B cell (primary cell): ENCODE measurements at regions not wholly inside any gene's neighbourhood (a gene's known extent, or its start where the extent isn't known, plus 50 kb on each side); places are given as distances from the start of the nearest gene placed in this dataset.

Experiments used
- ATAC-seq: fragments of 200-7000 bp; cut with Tn5 transposase; one replicate; pipeline ENCODE4 v1.10.0; 2021; ENCODE audit warnings: low read depth, mild to moderate bottlenecking, moderate number of reproducible peaks, moderate library complexity
- CTCF ChIA-PET: fragments of 350-600 bp; sonication (Branson Sonifier 250); formaldehyde crosslinking; loops from one replicate; lab custom pipeline; 2021; ENCODE audit warnings: antibody characterized with exemption, inconsistent platforms; lab: Charles Lee
- POLR2A ChIA-PET: fragments of 350-600 bp; sonication (Branson Sonifier 250); formaldehyde crosslinking; loops from one replicate; lab custom pipeline; 2021; ENCODE audit warnings: antibody characterized with exemption; lab: Charles Lee
- DNase-seq: peaks from one replicate; pipeline ENCODE4 v3.0.0; 2013
- H2AFZ ChIP-seq: 2 replicates; pipeline ENCODE4 v1.6.1; 2012; ENCODE audit warnings: mild to moderate bottlenecking, low read depth, low read length; ENCODE audit not compliant: insufficient read depth, poor library complexity, severe bottlenecking
- H3K27ac ChIP-seq, 2 donors: 1 replicate in 1 of 2; 2 replicates in 1 of 2; pipeline ENCODE4 v1.5.1; 2012 to 2013; ENCODE audit warnings: low read length in 2 of 2, mild to moderate bottlenecking in 2 of 2, moderate library complexity in 1 of 2
- H3K27me3 ChIP-seq, 4 experiments: fragments of 200-600 bp in 1 of 4; sonication (generic) in 1 of 4; replicated peaks in 1 of 4; 1 replicate in 2 of 4; 2 replicates in 2 of 4; pipeline versions ENCODE4 v1.6.1 to v1.7.0; 2013 to 2016; ENCODE audit warnings: low read length in 3 of 4, mild to moderate bottlenecking in 2 of 4, mixed read lengths in 1 of 4, moderate library complexity in 1 of 4; ENCODE audit not compliant: insufficient read depth in 4 of 4, control insufficient read depth in 3 of 4; ENCODE audit errors: control extremely low read depth in 1 of 4
- H3K36me3 ChIP-seq, 2 experiments: replicated peaks in 1 of 2; 1 replicate in 1 of 2; 2 replicates in 1 of 2; pipeline versions ENCODE4 v1.6.1 to v1.7.1; 2013; ENCODE audit warnings: low read length in 1 of 2; ENCODE audit not compliant: insufficient read depth in 2 of 2, control insufficient read depth in 1 of 2; ENCODE audit errors: control extremely low read depth in 1 of 2, extremely low read depth in 1 of 2
- H3K4me1 ChIP-seq, 2 donors: fragments of 200-600 bp in 1 of 2; sonication (generic) in 1 of 2; 1 replicate in 1 of 2; 2 replicates in 1 of 2; pipeline versions ENCODE4 v1.5.1 to v1.6.1; 2013 to 2017; ENCODE audit warnings: low read length in 2 of 2; ENCODE audit not compliant: control insufficient read depth in 2 of 2, insufficient read depth in 2 of 2
- H3K4me2 ChIP-seq: replicated peaks from 2 replicates; pipeline ENCODE3; 2012; ENCODE audit warnings: mild to moderate bottlenecking, low read depth, low read length; ENCODE audit not compliant: poor library complexity, severe bottlenecking
- H3K4me3 ChIP-seq, 5 experiments: fragments of 200-600 bp in 1 of 5; sonication (generic) in 1 of 5; 1 replicate in 3 of 5; 2 replicates in 2 of 5; pipeline versions ENCODE4 v1.5.1 to v1.7.0; 2011 to 2016; ENCODE audit warnings: low read length in 4 of 5, mild to moderate bottlenecking in 4 of 5, low read depth in 2 of 5, control low read depth in 1 of 5, moderate library complexity in 1 of 5; ENCODE audit not compliant: insufficient read depth in 1 of 5; ENCODE audit errors: control extremely low read depth in 1 of 5, extremely low read depth in 1 of 5
- H3K79me2 ChIP-seq: fragments of 200-600 bp; sonication (generic); one replicate; pipeline ENCODE4 v1.6.0; 2016; ENCODE audit warnings: low read length; ENCODE audit not compliant: control insufficient read depth, insufficient read depth
- H3K9ac ChIP-seq: fragments of 200-600 bp; sonication (generic); 2 replicates; pipeline ENCODE4 v1.6.1; 2017; ENCODE audit warnings: mild to moderate bottlenecking, low read length, moderate library complexity
- H3K9me3 ChIP-seq, 3 donors: one replicate each; pipeline versions ENCODE4 v1.6.1 to v1.7.1; 2013; ENCODE audit warnings: low read length in 2 of 3; ENCODE audit not compliant: control insufficient read depth in 2 of 3, insufficient read depth in 1 of 3; ENCODE audit errors: control extremely low read depth in 1 of 3
- H4K20me1 ChIP-seq: 2 replicates; pipeline ENCODE4 v1.6.0; 2012; ENCODE audit warnings: mild to moderate bottlenecking, low read length; ENCODE audit not compliant: insufficient read depth, control insufficient read depth, poor library complexity, severe bottlenecking
- H3K27ac Mint-ChIP-seq: one replicate; pipeline ENCODE4 v1.8.0; 2021; ENCODE audit warnings: mixed read lengths
- H3K27me3 Mint-ChIP-seq: one replicate; pipeline ENCODE4 v1.8.0; 2021; ENCODE audit warnings: mixed read lengths
- H3K4me1 Mint-ChIP-seq: one replicate; pipeline ENCODE4 v1.8.0; 2021; ENCODE audit warnings: mixed read lengths
- H3K4me3 Mint-ChIP-seq: one replicate; pipeline ENCODE4 v1.8.0; 2021; ENCODE audit warnings: mixed read lengths
- H3K9me3 Mint-ChIP-seq: one replicate; pipeline ENCODE4 v1.8.0; 2022; ENCODE audit warnings: mixed read lengths; ENCODE audit not compliant: insufficient read depth
- EZH2 ChIP-seq: IDR thresholded peaks from 2 replicates; pipeline ENCODE4 v1.6.1; 2012; ENCODE audit warnings: borderline replicate concordance, low read depth, mild to moderate bottlenecking, moderate library complexity, low read length; ENCODE audit not compliant: insufficient read depth, poor library complexity, severe bottlenecking
- WGBS: methylation state at CpG from one replicate; pipeline ENCODE4 v1.1.5; 2013; ENCODE audit warnings: missing lambda C conversion rate; ENCODE audit not compliant: insufficient coverage; 5-methylcytosine and 5-hydroxymethylcytosine counted together
- intact Hi-C: fragments of 100-400 bp; cut with micrococcal nuclease; formaldehyde crosslinking; loops from one replicate; pipeline ENCODE4 v1.10.0; 2022
- TF ChIP-seq, protein P1 (sequence below): fragments of 200-600 bp; IDR thresholded peaks from one replicate; pipeline ENCODE4 v1.8.0; 2022; ENCODE audit warnings: antibody characterized with exemption, mild to moderate bottlenecking

DNA sequence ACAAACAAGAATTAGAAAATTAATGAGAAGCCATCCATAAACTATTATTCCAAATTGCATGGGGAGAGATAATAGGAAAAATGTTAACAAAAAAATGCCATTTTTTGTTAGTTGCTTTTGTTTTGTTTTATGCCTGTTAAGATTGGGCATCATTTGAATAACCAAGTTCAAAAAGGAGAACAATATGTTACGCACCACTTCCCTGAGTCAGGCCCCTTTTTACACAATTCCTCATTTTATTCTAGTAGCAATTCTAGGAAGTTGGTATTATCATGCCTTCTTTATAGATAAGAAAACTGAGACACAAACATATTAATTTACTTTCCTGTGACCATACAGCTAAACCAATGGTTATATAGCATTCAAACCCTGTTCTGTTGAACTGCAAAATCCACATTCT is 736.9 kb upstream of the CCDC54 start:
- Histone ChIP-seq H3K27ac (no peak overlapping the region), H3K9ac (no peak overlapping the region), H3K36me3 (no peaks in the 10 kb centered on the region), H3K4me2 (no peak overlapping the region), H4K20me1 (no peaks in the 10 kb centered on the region), H3K4me1 (peaks cover 0 to 5% of the 10 kb centered on the region in 2 donors), H3K4me3 (no peak overlapping the region), H3K9me3 (peaks cover 0 to 9% (median 0%) of the 10 kb centered on the region in 3 donors), H2AFZ (no peak overlapping the region), H3K79me2 (no peaks in the 10 kb centered on the region), H3K27me3 (peaks cover 0 to 6% (median 0%) of the 10 kb centered on the region in 4 experiments)
- CTCF ChIA-PET: no interaction called here
- POLR2A ChIA-PET: no interaction called here
- H3K4me1 Mint-ChIP-seq: peaks cover 9% of the 10 kb centered on the region
- no peak overlapping the region for H3K4me3 Mint-ChIP-seq
- DNase-seq: peak; percentile 25
- no CpG with 5 or more reads among the region's 1 CpG for WGBS
- no peaks in the 10 kb centered on the region for H3K9me3 Mint-ChIP-seq
- H3K27me3 Mint-ChIP-seq: peaks cover 23% of the 10 kb centered on the region
- no peak overlapping the region for H3K27ac Mint-ChIP-seq
- ATAC-seq: no peak
- TF ChIP-seq, protein P1, sequence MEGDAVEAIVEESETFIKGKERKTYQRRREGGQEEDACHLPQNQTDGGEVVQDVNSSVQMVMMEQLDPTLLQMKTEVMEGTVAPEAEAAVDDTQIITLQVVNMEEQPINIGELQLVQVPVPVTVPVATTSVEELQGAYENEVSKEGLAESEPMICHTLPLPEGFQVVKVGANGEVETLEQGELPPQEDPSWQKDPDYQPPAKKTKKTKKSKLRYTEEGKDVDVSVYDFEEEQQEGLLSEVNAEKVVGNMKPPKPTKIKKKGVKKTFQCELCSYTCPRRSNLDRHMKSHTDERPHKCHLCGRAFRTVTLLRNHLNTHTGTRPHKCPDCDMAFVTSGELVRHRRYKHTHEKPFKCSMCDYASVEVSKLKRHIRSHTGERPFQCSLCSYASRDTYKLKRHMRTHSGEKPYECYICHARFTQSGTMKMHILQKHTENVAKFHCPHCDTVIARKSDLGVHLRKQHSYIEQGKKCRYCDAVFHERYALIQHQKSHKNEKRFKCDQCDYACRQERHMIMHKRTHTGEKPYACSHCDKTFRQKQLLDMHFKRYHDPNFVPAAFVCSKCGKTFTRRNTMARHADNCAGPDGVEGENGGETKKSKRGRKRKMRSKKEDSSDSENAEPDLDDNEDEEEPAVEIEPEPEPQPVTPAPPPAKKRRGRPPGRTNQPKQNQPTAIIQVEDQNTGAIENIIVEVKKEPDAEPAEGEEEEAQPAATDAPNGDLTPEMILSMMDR: no peak
- no peak for TF ChIP-seq EZH2
- intact Hi-C loops: no loop called here

GRCh38 chr3:106642161-106642560 is 735.1 kb upstream of the CCDC54 start:
- H3K4me3 Mint-ChIP-seq: no peak overlapping the region
- Histone ChIP-seq H3K4me3 (no peak overlapping the region), H3K9ac (no peak overlapping the region), H3K9me3 (peaks cover 0 to 9% (median 0%) of the 10 kb centered on the region in 3 donors), H3K4me1 (peaks cover 0 to 5% of the 10 kb centered on the region in 2 donors), H2AFZ (no peak overlapping the region), H3K79me2 (no peaks in the 10 kb centered on the region), H3K27ac (no peak overlapping the region), H4K20me1 (no peaks in the 10 kb centered on the region), H3K27me3 (peaks cover 0 to 6% (median 0%) of the 10 kb centered on the region in 4 experiments), H3K36me3 (no peaks in the 10 kb centered on the region), H3K4me2 (no peak overlapping the region)
- intact Hi-C loops: no loop called here
- ChIA-PET POLR2A (no interaction called here), CTCF (no interaction called here)
- H3K27ac Mint-ChIP-seq: no peak overlapping the region
- ATAC-seq: no peak
- peaks cover 27% of the 10 kb centered on the region for H3K27me3 Mint-ChIP-seq
- H3K4me1 Mint-ChIP-seq: peaks cover 9% of the 10 kb centered on the region
- no peak for DNase-seq
- TF ChIP-seq, protein P1: no peak
- TF ChIP-seq EZH2: no peak
- H3K9me3 Mint-ChIP-seq: no peaks in the 10 kb centered on the region
